HepG2 (cell line): ENCODE measurements at regions not wholly inside any gene's neighbourhood (a gene's known extent, or its start where the extent isn't known, plus 50 kb on each side); places are given as distances from the start of the nearest gene placed in this dataset.

Experiments
- ASH2L ChIP-seq: fragments of 300-600, 200-600 bp; sonication (generic); IDR thresholded peaks from 2 replicates; pipeline ENCODE4 v1.7.0; 2017; ENCODE audit warnings: low read depth, mild to moderate bottlenecking, moderate library complexity, mixed read lengths, low read length; ENCODE audit not compliant: insufficient read length
- CREB1 ChIP-seq, 2 experiments: fragments of 450-650 bp in 1 of 2; IDR thresholded peaks; 2 replicates each; pipeline ENCODE4 v1.6.1; 2016 to 2017; ENCODE audit warnings: control low read depth in 1 of 2, mild to moderate bottlenecking in 1 of 2, missing compliant biosample characterization in 1 of 2, missing genetic modification characterization in 1 of 2
- HDAC2 ChIP-seq: sonication (generic); formaldehyde crosslinking; IDR thresholded peaks from 2 replicates; pipeline ENCODE4 v1.4.0; 2020; ENCODE audit warnings: missing genetic modification reagents
- NCOR1 ChIP-seq: fragments of 200-600 bp; sonication (generic); IDR thresholded peaks from 2 replicates; pipeline ENCODE4 v1.7.0; 2017; ENCODE audit warnings: antibody characterized with exemption, low read length, borderline replicate concordance
- RBFOX2 ChIP-seq: fragments of 200-400 bp; formaldehyde crosslinking; IDR thresholded peaks from 2 replicates; pipeline ENCODE4 v1.6.1; 2017; ENCODE audit warnings: low read depth, mild to moderate bottlenecking, low read length
- SMC3 ChIP-seq: IDR thresholded peaks from 2 replicates; pipeline ENCODE4 v1.6.1; 2011; ENCODE audit warnings: low read length, improper control_type of control experiment
- ZNF24 ChIP-seq: fragments of 450-650 bp; IDR thresholded peaks from 2 replicates; pipeline ENCODE4 v1.6.1; 2017; ENCODE audit warnings: antibody characterized with exemption, mild to moderate bottlenecking
- ZNF335 ChIP-seq: sonication (generic); formaldehyde crosslinking; IDR thresholded peaks from 2 replicates; pipeline ENCODE4 v1.4.0; 2020; ENCODE audit warnings: missing genetic modification reagents
- ZNF33A ChIP-seq: sonication (generic); formaldehyde crosslinking; IDR thresholded peaks from 2 replicates; pipeline ENCODE4 v1.5.1; 2020; ENCODE audit warnings: missing genetic modification reagents, mild to moderate bottlenecking, moderate library complexity, borderline replicate concordance
- ZNF468 ChIP-seq: sonication (generic); formaldehyde crosslinking; IDR thresholded peaks from 2 replicates; pipeline ENCODE4 v1.8.0; 2022; ENCODE audit warnings: mild to moderate bottlenecking, moderate library complexity, missing genetic modification reagents
- ZNF510 ChIP-seq: sonication (generic); formaldehyde crosslinking; IDR thresholded peaks from 2 replicates; pipeline ENCODE4 v1.4.0; 2020; ENCODE audit warnings: low read depth, mild to moderate bottlenecking, missing genetic modification reagents
- ZNF598 ChIP-seq: sonication (generic); formaldehyde crosslinking; IDR thresholded peaks from 2 replicates; pipeline ENCODE4 v1.5.1; 2020; ENCODE audit warnings: mild to moderate bottlenecking, missing genetic modification reagents, borderline replicate concordance
- TF ChIP-seq, protein P1 (sequence below), 2 experiments: IDR thresholded peaks; 2 replicates each; pipeline ENCODE4 v1.6.1; 2011 to 2012; ENCODE audit warnings: low read length in 2 of 2, borderline replicate concordance in 1 of 2, low read depth in 1 of 2, mild to moderate bottlenecking in 1 of 2, moderate library complexity in 1 of 2
- TF ChIP-seq, protein P2 (sequence below): sonication (generic); formaldehyde crosslinking; IDR thresholded peaks from 2 replicates; pipeline ENCODE4 v1.8.1; 2023; ENCODE audit warnings: mild to moderate bottlenecking, moderate library complexity, missing genetic modification reagents
- TF ChIP-seq, protein P3 (sequence below): IDR thresholded peaks from 2 replicates; pipeline ENCODE4 v1.6.1; 2016; ENCODE audit warnings: missing genetic modification reagents, missing compliant biosample characterization
- TF ChIP-seq, protein P4 (sequence below): IDR thresholded peaks from 2 replicates; pipeline ENCODE4 v1.6.1; 2012; ENCODE audit warnings: inconsistent platforms
- TF ChIP-seq, protein P5 (sequence below): sonication (generic); formaldehyde crosslinking; conservative IDR thresholded peaks from 2 replicates; pipeline ENCODE4 v1.4.0; 2020; ENCODE audit warnings: mild to moderate bottlenecking, missing genetic modification reagents, moderate library complexity
- TF ChIP-seq, protein P6 (sequence below): sonication (generic); formaldehyde crosslinking; IDR thresholded peaks from 2 replicates; pipeline ENCODE4 v1.8.0; 2022; ENCODE audit warnings: missing genetic modification reagents, mild to moderate bottlenecking, borderline replicate concordance

DNA sequence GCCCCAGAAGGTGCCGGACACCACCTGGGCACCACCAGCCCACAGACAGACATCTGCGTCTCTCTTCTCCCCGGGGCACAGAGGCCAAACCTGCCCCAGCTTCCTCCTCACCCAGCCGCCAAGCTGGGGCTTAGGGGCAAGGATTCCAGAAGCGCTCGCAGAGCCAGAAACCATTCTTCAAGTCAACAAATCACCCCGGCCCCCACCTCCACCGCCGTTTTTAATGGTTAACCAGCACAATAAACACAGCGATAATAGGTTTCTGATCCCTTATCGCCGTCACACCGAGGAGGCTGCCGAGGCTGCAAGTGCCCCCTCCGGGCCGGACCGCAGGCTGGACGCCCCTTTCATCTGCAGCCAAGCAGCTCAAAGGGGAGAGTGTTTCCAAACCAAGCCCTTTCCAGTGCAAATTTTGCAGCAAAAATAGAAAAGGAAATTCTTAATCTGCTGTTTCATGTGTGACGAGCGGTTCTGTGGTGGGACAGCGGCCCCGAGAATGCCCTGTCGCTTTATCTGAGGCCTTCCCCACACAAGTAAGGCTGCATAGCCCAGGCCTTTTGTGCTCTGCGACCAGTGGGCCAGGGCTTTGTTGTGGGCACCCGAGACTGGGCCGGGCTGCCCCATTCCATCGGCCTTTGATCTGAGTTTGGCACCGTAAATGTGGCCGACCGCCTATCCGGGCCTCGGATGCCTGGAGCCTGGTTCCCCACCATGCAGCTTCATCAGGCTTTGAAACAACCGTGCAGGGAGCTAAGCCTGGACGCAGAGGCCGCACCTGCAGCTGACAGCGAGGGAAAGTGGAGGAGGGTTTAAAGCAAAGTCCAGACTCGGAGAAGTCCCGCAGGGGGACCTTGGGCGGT is 83.2 kb downstream of the FOXL3 start (continued):
- TF ChIP-seq, protein P1, sequence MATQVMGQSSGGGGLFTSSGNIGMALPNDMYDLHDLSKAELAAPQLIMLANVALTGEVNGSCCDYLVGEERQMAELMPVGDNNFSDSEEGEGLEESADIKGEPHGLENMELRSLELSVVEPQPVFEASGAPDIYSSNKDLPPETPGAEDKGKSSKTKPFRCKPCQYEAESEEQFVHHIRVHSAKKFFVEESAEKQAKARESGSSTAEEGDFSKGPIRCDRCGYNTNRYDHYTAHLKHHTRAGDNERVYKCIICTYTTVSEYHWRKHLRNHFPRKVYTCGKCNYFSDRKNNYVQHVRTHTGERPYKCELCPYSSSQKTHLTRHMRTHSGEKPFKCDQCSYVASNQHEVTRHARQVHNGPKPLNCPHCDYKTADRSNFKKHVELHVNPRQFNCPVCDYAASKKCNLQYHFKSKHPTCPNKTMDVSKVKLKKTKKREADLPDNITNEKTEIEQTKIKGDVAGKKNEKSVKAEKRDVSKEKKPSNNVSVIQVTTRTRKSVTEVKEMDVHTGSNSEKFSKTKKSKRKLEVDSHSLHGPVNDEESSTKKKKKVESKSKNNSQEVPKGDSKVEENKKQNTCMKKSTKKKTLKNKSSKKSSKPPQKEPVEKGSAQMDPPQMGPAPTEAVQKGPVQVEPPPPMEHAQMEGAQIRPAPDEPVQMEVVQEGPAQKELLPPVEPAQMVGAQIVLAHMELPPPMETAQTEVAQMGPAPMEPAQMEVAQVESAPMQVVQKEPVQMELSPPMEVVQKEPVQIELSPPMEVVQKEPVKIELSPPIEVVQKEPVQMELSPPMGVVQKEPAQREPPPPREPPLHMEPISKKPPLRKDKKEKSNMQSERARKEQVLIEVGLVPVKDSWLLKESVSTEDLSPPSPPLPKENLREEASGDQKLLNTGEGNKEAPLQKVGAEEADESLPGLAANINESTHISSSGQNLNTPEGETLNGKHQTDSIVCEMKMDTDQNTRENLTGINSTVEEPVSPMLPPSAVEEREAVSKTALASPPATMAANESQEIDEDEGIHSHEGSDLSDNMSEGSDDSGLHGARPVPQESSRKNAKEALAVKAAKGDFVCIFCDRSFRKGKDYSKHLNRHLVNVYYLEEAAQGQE (IDR thresholded peaks at IDR 0.05; ENCODE audit: borderline replicate concordance in 1 of 2, low read depth in 1 of 2, low read length in 2 of 2) = no peak
- TF ChIP-seq ASH2L (peak; percentile 72), ZNF335 (CRISPR knock-in tag) (peak; percentile 57; the same call in 1 of the 2 replicates), ZNF598 (CRISPR knock-in tag) (0 out of 2 replicates have a peak, but pooled peaks have one; percentile 21), ZNF510 (CRISPR knock-in tag) (no peak), RBFOX2 (peak; percentile 62; the same call in 1 of the 2 replicates), ZNF33A (CRISPR knock-in tag) (no peak), CREB1 (IDR thresholded peaks at IDR 0.05) (no peak), CREB1 (CRISPR knock-in tag; IDR thresholded peaks at IDR 0.05) (no peak), SMC3 (no peak), HDAC2 (CRISPR knock-in tag) (peak; percentile 76), ZNF468 (no peak), ZNF24 (no peak), NCOR1 (peak; percentile 49; the same call in 1 of the 2 replicates)
- TF ChIP-seq, protein P2, sequence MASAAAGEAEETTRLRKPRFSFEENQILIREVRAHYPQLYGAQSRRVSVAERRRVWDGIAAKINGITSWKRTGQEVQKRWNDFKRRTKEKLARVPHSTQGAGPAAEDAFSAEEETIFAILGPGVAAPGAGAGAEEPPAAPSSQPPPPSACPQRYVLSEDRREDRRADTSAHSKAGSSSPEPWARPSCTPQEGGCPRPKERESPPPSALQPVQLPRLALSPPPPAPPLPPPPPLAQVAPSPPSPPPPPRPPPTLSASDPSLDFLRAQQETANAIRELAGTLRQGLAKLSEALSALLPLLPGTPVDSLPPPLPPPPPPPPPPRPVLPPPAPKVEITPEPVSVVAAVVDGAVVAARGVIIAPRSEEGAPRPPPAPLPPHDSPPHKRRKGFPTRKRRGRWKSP (CRISPR knock-in tag) = no peak
- TF ChIP-seq, protein P3, sequence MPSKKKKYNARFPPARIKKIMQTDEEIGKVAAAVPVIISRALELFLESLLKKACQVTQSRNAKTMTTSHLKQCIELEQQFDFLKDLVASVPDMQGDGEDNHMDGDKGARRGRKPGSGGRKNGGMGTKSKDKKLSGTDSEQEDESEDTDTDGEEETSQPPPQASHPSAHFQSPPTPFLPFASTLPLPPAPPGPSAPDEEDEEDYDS = peak; percentile 56
- TF ChIP-seq, protein P4, sequence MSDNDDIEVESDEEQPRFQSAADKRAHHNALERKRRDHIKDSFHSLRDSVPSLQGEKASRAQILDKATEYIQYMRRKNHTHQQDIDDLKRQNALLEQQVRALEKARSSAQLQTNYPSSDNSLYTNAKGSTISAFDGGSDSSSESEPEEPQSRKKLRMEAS = no peak; the same call in none of the 2 replicates
- TF ChIP-seq, protein P5, sequence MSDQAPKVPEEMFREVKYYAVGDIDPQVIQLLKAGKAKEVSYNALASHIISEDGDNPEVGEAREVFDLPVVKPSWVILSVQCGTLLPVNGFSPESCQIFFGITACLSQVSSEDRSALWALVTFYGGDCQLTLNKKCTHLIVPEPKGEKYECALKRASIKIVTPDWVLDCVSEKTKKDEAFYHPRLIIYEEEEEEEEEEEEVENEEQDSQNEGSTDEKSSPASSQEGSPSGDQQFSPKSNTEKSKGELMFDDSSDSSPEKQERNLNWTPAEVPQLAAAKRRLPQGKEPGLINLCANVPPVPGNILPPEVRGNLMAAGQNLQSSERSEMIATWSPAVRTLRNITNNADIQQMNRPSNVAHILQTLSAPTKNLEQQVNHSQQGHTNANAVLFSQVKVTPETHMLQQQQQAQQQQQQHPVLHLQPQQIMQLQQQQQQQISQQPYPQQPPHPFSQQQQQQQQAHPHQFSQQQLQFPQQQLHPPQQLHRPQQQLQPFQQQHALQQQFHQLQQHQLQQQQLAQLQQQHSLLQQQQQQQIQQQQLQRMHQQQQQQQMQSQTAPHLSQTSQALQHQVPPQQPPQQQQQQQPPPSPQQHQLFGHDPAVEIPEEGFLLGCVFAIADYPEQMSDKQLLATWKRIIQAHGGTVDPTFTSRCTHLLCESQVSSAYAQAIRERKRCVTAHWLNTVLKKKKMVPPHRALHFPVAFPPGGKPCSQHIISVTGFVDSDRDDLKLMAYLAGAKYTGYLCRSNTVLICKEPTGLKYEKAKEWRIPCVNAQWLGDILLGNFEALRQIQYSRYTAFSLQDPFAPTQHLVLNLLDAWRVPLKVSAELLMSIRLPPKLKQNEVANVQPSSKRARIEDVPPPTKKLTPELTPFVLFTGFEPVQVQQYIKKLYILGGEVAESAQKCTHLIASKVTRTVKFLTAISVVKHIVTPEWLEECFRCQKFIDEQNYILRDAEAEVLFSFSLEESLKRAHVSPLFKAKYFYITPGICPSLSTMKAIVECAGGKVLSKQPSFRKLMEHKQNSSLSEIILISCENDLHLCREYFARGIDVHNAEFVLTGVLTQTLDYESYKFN (CRISPR knock-in tag) = peak; percentile 87
- TF ChIP-seq, protein P6, sequence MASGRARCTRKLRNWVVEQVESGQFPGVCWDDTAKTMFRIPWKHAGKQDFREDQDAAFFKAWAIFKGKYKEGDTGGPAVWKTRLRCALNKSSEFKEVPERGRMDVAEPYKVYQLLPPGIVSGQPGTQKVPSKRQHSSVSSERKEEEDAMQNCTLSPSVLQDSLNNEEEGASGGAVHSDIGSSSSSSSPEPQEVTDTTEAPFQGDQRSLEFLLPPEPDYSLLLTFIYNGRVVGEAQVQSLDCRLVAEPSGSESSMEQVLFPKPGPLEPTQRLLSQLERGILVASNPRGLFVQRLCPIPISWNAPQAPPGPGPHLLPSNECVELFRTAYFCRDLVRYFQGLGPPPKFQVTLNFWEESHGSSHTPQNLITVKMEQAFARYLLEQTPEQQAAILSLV (CRISPR knock-in tag) = peak; percentile 77; the same call in 1 of the 2 replicates
